ENCODE measurements at regions not wholly inside any gene's neighbourhood (a gene's known extent, or its start where the extent isn't known, plus 50 kb on each side); places are given as distances from the start of the nearest gene placed in this dataset.

DNA sequence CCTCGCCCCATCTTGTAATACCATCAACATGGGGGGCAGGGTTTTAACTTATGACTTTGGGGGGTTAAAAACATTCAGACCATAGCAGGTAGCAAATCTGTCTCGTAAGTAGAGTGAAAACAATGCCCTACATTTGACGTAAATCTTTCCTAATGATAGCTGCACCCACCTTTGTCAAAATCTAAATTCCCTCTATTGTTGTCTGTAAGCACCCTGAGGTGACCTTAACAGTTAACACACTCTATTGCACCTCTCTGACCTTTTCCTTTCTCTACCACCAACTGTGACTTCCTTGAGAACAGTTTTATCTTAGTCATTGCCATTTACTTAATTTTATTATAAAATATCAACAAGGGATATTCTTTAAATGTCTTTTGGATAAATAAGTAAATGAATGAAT, 1024.9 kb upstream of the CNTN5 start:
- Histone ChIP-seq H4K5ac (ENCODE audit: insufficient read length, low read depth, low read length) (no peak overlapping the region), H3K14ac (ENCODE audit: insufficient read depth, low read length) (no peak overlapping the region), H3K18ac (ENCODE audit: insufficient read length, low read depth, low read length) (no peak overlapping the region), H3K9me3 (ENCODE audit: control insufficient read depth, low read depth, low read length) (no peaks in the 10 kb centered on the region), H3K27ac (ENCODE audit: insufficient read length, low read depth, low read length) (no peak overlapping the region), H3K23me2 (ENCODE audit: insufficient read length, low read depth, low read length, poor library complexity, severe bottlenecking) (no peaks in the 10 kb centered on the region), H2BK12ac (ENCODE audit: insufficient read length, low read depth, low read length) (no peak overlapping the region), H3K23ac (ENCODE audit: insufficient read length, low read depth, low read length) (no peak overlapping the region), H3K4ac (ENCODE audit: low read depth, low read length) (no peak overlapping the region), H2BK20ac (ENCODE audit: low read depth, low read length, poor library complexity, severe bottlenecking) (no peak overlapping the region), H3K79me1 (ENCODE audit: insufficient read depth, low read depth, low read length, poor library complexity, severe bottlenecking) (no peaks in the 10 kb centered on the region), H4K20me1 (ENCODE audit: control insufficient read depth, insufficient read depth, insufficient read length) (no peaks in the 10 kb centered on the region), H3K4me2 (ENCODE audit: insufficient read depth, insufficient read length, low read length) (no peak overlapping the region), H4K91ac (ENCODE audit: insufficient read length, low read depth, low read length) (no peak overlapping the region), H3K9ac (ENCODE audit: extremely low read depth, insufficient read length, low read length) (no peak overlapping the region), H3K27me3 (ENCODE audit: insufficient read depth, low read length) (no peaks in the 10 kb centered on the region), H3K56ac (ENCODE audit: insufficient read length, low read depth, low read length) (no peak overlapping the region), H3K4me1 (ENCODE audit: insufficient read depth, low read length) (peaks cover 3% of the 10 kb centered on the region; the same call in 1 of the 2 replicates), H2BK5ac (ENCODE audit: insufficient read length, low read length) (no peak overlapping the region), H4K8ac (replicated peaks; ENCODE audit: insufficient read length, low read depth, low read length) (no peak overlapping the region), H2AFZ (ENCODE audit: low read length) (no peak overlapping the region), H2BK120ac (ENCODE audit: low read depth, low read length, poor library complexity, severe bottlenecking) (no peak overlapping the region), H2AK5ac (ENCODE audit: insufficient read length, low read length) (no peak overlapping the region), H3K79me2 (ENCODE audit: insufficient read depth, low read length) (no peaks in the 10 kb centered on the region), H3T11ph (ENCODE audit: low read length) (no peak overlapping the region), H2BK15ac (ENCODE audit: low read depth, low read length) (no peak overlapping the region)
- H3K27me3 Mint-ChIP-seq (ENCODE audit: low read depth), result no peaks in the 10 kb centered on the region
- TF ChIP-seq, protein P1, sequence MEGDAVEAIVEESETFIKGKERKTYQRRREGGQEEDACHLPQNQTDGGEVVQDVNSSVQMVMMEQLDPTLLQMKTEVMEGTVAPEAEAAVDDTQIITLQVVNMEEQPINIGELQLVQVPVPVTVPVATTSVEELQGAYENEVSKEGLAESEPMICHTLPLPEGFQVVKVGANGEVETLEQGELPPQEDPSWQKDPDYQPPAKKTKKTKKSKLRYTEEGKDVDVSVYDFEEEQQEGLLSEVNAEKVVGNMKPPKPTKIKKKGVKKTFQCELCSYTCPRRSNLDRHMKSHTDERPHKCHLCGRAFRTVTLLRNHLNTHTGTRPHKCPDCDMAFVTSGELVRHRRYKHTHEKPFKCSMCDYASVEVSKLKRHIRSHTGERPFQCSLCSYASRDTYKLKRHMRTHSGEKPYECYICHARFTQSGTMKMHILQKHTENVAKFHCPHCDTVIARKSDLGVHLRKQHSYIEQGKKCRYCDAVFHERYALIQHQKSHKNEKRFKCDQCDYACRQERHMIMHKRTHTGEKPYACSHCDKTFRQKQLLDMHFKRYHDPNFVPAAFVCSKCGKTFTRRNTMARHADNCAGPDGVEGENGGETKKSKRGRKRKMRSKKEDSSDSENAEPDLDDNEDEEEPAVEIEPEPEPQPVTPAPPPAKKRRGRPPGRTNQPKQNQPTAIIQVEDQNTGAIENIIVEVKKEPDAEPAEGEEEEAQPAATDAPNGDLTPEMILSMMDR (conservative IDR thresholded peaks at IDR 0.05), result no peak
- H3K27ac Mint-ChIP-seq, result peak overlapping the region in 2 of 3 experiments; percentile 52 to 73; a peak in 2 of 7 replicates
- H3K4me1 Mint-ChIP-seq, result peaks cover 14 to 18% of the 10 kb centered on the region in 2 experiments
- peaks cover 0 to 5% (median 0%) of the 10 kb centered on the region in 3 experiments; a peak in 2 of 7 replicates for H3K36me3 Mint-ChIP-seq (ENCODE audit: insufficient read depth in 1 of 3, low read depth in 3 of 3)
- WGBS (ENCODE audit: extremely low coverage, insufficient read length, low lambda C conversion rate), result no CpG with 5 or more reads among the region's 3 CpGs
- DNase-seq, result no peak
- H3K9me3 Mint-ChIP-seq, result peaks cover 0 to 4% of the 10 kb centered on the region in 2 experiments; a peak in 3 of 5 replicates
- no peak overlapping the region for H3K4me3 Mint-ChIP-seq
